Fibroblast of pulmonary artery (primary cell): ENCODE measurements at regions not wholly inside any gene's neighbourhood (a gene's known extent, or its start where the extent isn't known, plus 50 kb on each side); places are given as distances from the start of the nearest gene placed in this dataset.
A peak's percentile ranks its signal among the peaks of the same experiment; 100 is the strongest.

Experiments used
- DNase-seq: peaks from one replicate; pipeline ENCODE4 v3.0.0-alpha.2; 2010; ENCODE audit warnings: low read depth
- H3K4me3 ChIP-seq: replicated peaks from 2 replicates; pipeline ENCODE4 v1.5.1; 2011; ENCODE audit warnings: low read depth, mild to moderate bottlenecking, control low read depth, low read length, moderate library complexity
- TF ChIP-seq, protein P1 (sequence below): IDR thresholded peaks from 2 replicates; pipeline ENCODE4 v1.5.1; 2011; ENCODE audit warnings: mild to moderate bottlenecking, control low read depth, low read length, inconsistent platforms; ENCODE audit errors: missing control alignments

DNA sequence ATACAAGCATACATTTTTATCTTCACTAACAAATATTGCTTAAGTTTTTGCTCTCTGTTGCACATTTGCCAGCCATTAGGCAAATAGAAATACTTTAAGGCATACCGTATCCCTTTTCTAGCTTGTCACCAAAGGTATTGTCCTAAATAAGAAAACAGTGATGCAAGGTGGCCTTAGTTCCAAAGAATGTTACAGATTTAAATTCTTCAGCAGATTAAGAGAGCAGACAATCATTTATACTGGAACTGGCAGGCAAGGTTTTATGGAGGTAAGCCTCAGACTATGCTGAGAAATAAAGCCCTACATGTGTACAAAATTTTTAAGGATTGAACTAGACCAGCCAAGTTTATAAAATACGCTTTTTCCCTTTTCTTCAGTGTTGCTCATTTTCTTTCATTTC, 247.8 kb downstream of the IZUMO3 start:
- H3K4me3 ChIP-seq, result no peak overlapping the region
- TF ChIP-seq, protein P1, sequence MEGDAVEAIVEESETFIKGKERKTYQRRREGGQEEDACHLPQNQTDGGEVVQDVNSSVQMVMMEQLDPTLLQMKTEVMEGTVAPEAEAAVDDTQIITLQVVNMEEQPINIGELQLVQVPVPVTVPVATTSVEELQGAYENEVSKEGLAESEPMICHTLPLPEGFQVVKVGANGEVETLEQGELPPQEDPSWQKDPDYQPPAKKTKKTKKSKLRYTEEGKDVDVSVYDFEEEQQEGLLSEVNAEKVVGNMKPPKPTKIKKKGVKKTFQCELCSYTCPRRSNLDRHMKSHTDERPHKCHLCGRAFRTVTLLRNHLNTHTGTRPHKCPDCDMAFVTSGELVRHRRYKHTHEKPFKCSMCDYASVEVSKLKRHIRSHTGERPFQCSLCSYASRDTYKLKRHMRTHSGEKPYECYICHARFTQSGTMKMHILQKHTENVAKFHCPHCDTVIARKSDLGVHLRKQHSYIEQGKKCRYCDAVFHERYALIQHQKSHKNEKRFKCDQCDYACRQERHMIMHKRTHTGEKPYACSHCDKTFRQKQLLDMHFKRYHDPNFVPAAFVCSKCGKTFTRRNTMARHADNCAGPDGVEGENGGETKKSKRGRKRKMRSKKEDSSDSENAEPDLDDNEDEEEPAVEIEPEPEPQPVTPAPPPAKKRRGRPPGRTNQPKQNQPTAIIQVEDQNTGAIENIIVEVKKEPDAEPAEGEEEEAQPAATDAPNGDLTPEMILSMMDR, result no peak
- no peak for DNase-seq

DNA sequence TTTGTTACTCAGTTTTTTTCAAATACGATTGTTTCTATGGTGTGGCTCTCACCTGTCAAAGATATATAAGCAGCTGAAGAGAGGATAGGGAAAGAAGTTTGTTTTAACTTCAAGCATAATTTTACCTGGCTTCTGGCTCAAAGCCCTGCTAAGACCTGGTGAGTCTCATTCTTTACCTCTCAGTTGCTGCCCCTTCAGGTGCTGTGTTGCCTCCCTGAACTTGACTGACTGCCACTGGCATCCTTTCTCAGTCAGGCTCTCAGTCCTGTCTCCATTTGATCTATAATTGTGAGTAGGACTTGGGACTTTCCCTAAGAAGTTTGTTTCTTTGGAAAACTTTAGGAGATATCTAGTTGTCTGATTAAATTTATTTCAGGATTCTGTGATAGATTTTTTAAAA, 249.6 kb downstream of the IZUMO3 start:
- H3K4me3 ChIP-seq, result no peak overlapping the region
- TF ChIP-seq, protein P1, result no peak
- no peak for DNase-seq

DNA sequence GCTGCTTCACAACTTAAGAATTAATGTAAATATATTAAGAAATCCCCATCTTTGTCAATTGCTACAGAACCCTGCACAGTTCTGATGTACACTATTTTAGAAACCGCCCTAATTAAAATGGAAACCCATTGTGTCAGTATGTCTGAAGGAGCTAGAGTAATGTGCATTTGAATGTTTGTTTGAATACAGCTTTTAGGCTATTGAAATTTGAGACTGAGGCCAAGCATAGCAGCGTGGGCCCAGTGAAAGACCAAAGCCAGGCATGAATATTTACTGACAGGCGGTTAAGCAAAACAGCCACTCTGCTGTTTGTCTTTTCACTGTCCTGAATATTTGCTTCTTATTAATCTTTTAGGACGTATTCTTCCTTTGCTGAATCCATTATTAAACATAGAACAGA, 252.3 kb downstream of the IZUMO3 start:
- no peak overlapping the region for H3K4me3 ChIP-seq
- no peak for DNase-seq
- TF ChIP-seq, protein P1, result no peak

DNA sequence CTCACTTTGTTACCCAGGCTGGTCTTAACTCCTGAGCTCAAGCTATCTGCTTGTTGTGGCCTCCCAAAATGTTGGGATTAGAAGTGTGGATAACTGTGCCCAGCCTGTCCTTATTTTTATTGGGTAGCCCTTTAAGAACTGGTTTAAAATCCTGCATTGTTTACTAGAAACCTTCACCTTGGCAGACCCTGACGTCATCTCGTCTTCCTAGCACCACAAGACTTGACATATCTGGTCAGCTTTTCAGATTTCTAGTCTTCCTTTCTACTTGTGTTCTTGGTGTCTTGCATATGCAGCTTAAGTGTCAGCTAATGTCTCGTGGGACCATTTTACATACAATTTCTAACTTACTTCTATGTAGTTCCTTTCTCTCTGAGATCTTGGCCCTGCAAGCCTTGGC, 258.9 kb downstream of the IZUMO3 start:
- no peak overlapping the region for H3K4me3 ChIP-seq
- DNase-seq, result no peak
- TF ChIP-seq, protein P1, result no peak

- no peak for DNase-seq
- no peak overlapping the region for H3K4me3 ChIP-seq
- TF ChIP-seq, protein P1, result no peak
Measured at GRCh38 chr9:24258626-24259025, 287.1 kb downstream of the IZUMO3 start.

- TF ChIP-seq, protein P1, result no peak
- DNase-seq, result no peak
- no peak overlapping the region for H3K4me3 ChIP-seq
Measured at GRCh38 chr9:24257726-24258125, 288.0 kb downstream of the IZUMO3 start.

DNA sequence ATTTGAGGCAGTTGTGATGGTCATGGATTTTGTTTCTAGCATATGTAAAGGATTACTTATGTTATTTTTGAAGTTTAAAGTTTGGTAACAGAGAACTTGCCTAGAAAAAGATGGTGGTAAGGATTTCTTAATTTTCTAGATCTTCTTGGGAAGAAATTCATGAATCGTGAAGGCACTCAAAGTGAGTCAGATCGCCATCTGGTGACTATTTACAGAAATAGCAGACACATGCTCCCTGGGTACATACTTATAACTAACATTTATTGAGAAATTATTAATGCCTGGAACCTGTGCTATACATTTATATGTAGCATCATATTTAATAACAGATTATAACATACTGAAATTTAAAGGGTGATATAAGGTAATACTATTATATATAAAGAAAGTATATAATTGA, 299.7 kb downstream of the IZUMO3 start:
- no peak overlapping the region for H3K4me3 ChIP-seq
- peak; percentile 21 for DNase-seq
- TF ChIP-seq, protein P1, result peak; percentile 16
